Sigmoid colon (tissue), 4 donors: ENCODE measurements at regions not wholly inside any gene's neighbourhood (a gene's known extent, or its start where the extent isn't known, plus 50 kb on each side); places are given as distances from the start of the nearest gene placed in this dataset.

Experiments used
- CTCF ChIP-seq, 4 experiments: fragments of 450-650 bp in 3 of 4; fragments of 200-600 bp in 1 of 4; IDR thresholded peaks; one replicate each; pipeline ENCODE4 v1.5.1; 2016 to 2019; ENCODE audit warnings: antibody characterized with exemption in 4 of 4, mild to moderate bottlenecking in 3 of 4, moderate library complexity in 2 of 4
- POLR2A ChIP-seq, 2 donors: fragments of 450-650 bp; IDR thresholded peaks; one replicate each; pipeline ENCODE4 v1.6.1; 2016; ENCODE audit warnings: antibody characterized with exemption in 2 of 2, mild to moderate bottlenecking in 2 of 2, moderate library complexity in 2 of 2
- POLR2AphosphoS5 ChIP-seq, 4 donors: sonication (generic); formaldehyde crosslinking; IDR thresholded peaks; one replicate each; pipeline ENCODE4 v1.6.1; 2017; ENCODE audit warnings: antibody characterized with exemption in 4 of 4

- TF ChIP-seq CTCF (IDR thresholded peaks at IDR 0.05) (no peak), POLR2AphosphoS5 (IDR thresholded peaks at IDR 0.05) (no peak), POLR2A (IDR thresholded peaks at IDR 0.05) (no peak)
These were observed 1676.4 kb downstream of the PCDH7 start for GRCh38 chr4:32396507-32397070.
